Gastroesophageal sphincter (tissue), 4 donors: ENCODE measurements at regions not wholly inside any gene's neighbourhood (a gene's known extent, or its start where the extent isn't known, plus 50 kb on each side); places are given as distances from the start of the nearest gene placed in this dataset.

Experiments used
- ATAC-seq: fragments of 150-250 bp; one replicate; pipeline ENCODE4 v1.9.1; 2016; ENCODE audit warnings: mild to moderate bottlenecking, moderate library complexity
- H3K27ac ChIP-seq, 4 donors: fragments of 200-600 bp; sonication (generic) in 3 of 4; 1 replicate in 3 of 4; 2 replicates in 1 of 4; pipeline ENCODE4 v1.5.1; 2016 to 2019
- H3K27me3 ChIP-seq: fragments of 200-600 bp; sonication (generic); one replicate; pipeline ENCODE4 v1.5.1; 2019
- H3K36me3 ChIP-seq, 2 donors: fragments of 200-600 bp; sonication (generic); one replicate each; pipeline ENCODE4 v1.5.1; 2019; ENCODE audit warnings: control low read depth in 1 of 2
- H3K4me1 ChIP-seq, 3 donors: fragments of 200-600 bp; sonication (generic); 1 replicate in 2 of 3; 2 replicates in 1 of 3; pipeline ENCODE4 v1.5.1; 2016 to 2019; ENCODE audit warnings: control low read depth in 2 of 3
- H3K4me3 ChIP-seq, 2 donors: fragments of 200-600 bp; sonication (generic); one replicate each; pipeline ENCODE4 v1.5.1; 2019; ENCODE audit warnings: mild to moderate bottlenecking in 1 of 2, moderate library complexity in 1 of 2
- H3K9me3 ChIP-seq, 3 donors: fragments of 200-600 bp; sonication (generic); one replicate each; pipeline ENCODE4 v1.5.1; 2017 to 2019; ENCODE audit warnings: control low read depth in 2 of 3
- CTCF ChIP-seq, 4 experiments: fragments of 200-600 bp in 2 of 4; fragments of 450-650 bp in 2 of 4; sonication (generic) in 1 of 4; IDR thresholded peaks; one replicate each; pipeline ENCODE4 v1.5.1; 2017 to 2019; ENCODE audit warnings: antibody characterized with exemption in 4 of 4, mild to moderate bottlenecking in 2 of 4, moderate library complexity in 2 of 4
- EP300 ChIP-seq: sonication (generic); formaldehyde crosslinking; IDR thresholded peaks from one replicate; pipeline ENCODE4 v1.6.1; 2017; ENCODE audit warnings: antibody characterized with exemption, mild to moderate bottlenecking
- POLR2A ChIP-seq, 2 donors: fragments of 450-650 bp; IDR thresholded peaks; one replicate each; pipeline ENCODE4 v1.6.1; 2017; ENCODE audit warnings: antibody characterized with exemption in 2 of 2, mild to moderate bottlenecking in 2 of 2, moderate library complexity in 1 of 2
- POLR2AphosphoS5 ChIP-seq: sonication (generic); formaldehyde crosslinking; IDR thresholded peaks from one replicate; pipeline ENCODE4 v1.6.1; 2017; ENCODE audit warnings: antibody characterized with exemption
- WGBS, 2 donors: methylation state at CpG; one replicate each; pipeline ENCODE4 v1.1.5; 2018; ENCODE audit warnings: low coverage in 1 of 2; 5-methylcytosine and 5-hydroxymethylcytosine counted together

GRCh38 chr12:59887178-59887577 is 291.3 kb downstream of the SLC16A7 start:
- ATAC-seq: no peak
- TF ChIP-seq POLR2A (IDR thresholded peaks at IDR 0.05): no peak
- TF ChIP-seq POLR2AphosphoS5: no peak
- TF ChIP-seq EP300: no peak
- TF ChIP-seq CTCF (IDR thresholded peaks at IDR 0.05): no peak
- Histone ChIP-seq H3K27ac (no peak overlapping the region), H3K4me3 (no peak overlapping the region), H3K27me3 (no peaks in the 10 kb centered on the region), H3K4me1 (no peaks in the 10 kb centered on the region), H3K36me3 (no peaks in the 10 kb centered on the region), H3K9me3 (no peaks in the 10 kb centered on the region)
- 65 to 80% methylated on average over 3 of the region's 3 CpGs for WGBS, 2 donors

GRCh38 chr12:59890896-59891579 is 295.2 kb downstream of the SLC16A7 start:
- Histone ChIP-seq H3K9me3 (no peaks in the 10 kb centered on the region), H3K4me3 (no peak overlapping the region), H3K36me3 (no peaks in the 10 kb centered on the region), H3K27ac (no peak overlapping the region), H3K27me3 (no peaks in the 10 kb centered on the region), H3K4me1 (no peaks in the 10 kb centered on the region)
- TF ChIP-seq POLR2A (IDR thresholded peaks at IDR 0.05) (no peak), POLR2AphosphoS5 (no peak), CTCF (IDR thresholded peaks at IDR 0.05) (no peak), EP300 (no peak)
- no peak for ATAC-seq
- WGBS, 2 donors: 72 to 79% methylated on average over 3 of the region's 3 CpGs

- Histone ChIP-seq H3K4me3 (no peak overlapping the region), H3K27me3 (no peaks in the 10 kb centered on the region), H3K36me3 (no peaks in the 10 kb centered on the region), H3K27ac (no peak overlapping the region), H3K9me3 (no peaks in the 10 kb centered on the region), H3K4me1 (no peaks in the 10 kb centered on the region)
- 32 to 40% methylated on average over 1 of the region's 1 CpG for WGBS, 2 donors
- ATAC-seq: no peak
- TF ChIP-seq POLR2AphosphoS5: no peak
- no peak for TF ChIP-seq EP300
- no peak for TF ChIP-seq POLR2A (IDR thresholded peaks at IDR 0.05)
- no peak for TF ChIP-seq CTCF (IDR thresholded peaks at IDR 0.05)
These were observed 299.4 kb downstream of the SLC16A7 start for GRCh38 chr12:59895166-59895775.

GRCh38 chr12:59904874-59905521 is 309.2 kb downstream of the SLC16A7 start:
- Histone ChIP-seq H3K36me3 (no peaks in the 10 kb centered on the region), H3K9me3 (no peaks in the 10 kb centered on the region), H3K4me3 (no peak overlapping the region), H3K4me1 (no peaks in the 10 kb centered on the region), H3K27me3 (no peaks in the 10 kb centered on the region), H3K27ac (no peak overlapping the region)
- no peak for ATAC-seq
- 82 to 83% methylated on average over 2 to 3 of the region's 3 CpGs for WGBS, 2 donors
- no peak for TF ChIP-seq POLR2A (IDR thresholded peaks at IDR 0.05)
- no peak for TF ChIP-seq EP300
- no peak for TF ChIP-seq POLR2AphosphoS5
- no peak for TF ChIP-seq CTCF (IDR thresholded peaks at IDR 0.05)
